KMS-11 (cell line): ENCODE measurements at regions not wholly inside any gene's neighbourhood (a gene's known extent, or its start where the extent isn't known, plus 50 kb on each side); places are given as distances from the start of the nearest gene placed in this dataset.

ENCODE experiments used
- H2AFZ ChIP-seq: fragments of 200-600 bp; sonication (generic); 2 replicates; pipeline ENCODE4 v1.6.1; 2016; ENCODE audit warnings: antibody characterized with exemption, mixed run types, low read depth
- H3K27ac ChIP-seq: fragments of 200-600 bp; sonication (generic); 2 replicates; pipeline ENCODE4 v1.6.1; 2016; ENCODE audit warnings: mild to moderate bottlenecking, mixed run types
- H3K27me3 ChIP-seq: fragments of 200-600 bp; sonication (generic); 2 replicates; pipeline ENCODE4 v1.6.1; 2017; ENCODE audit warnings: mild to moderate bottlenecking, low read depth, mixed run types, moderate library complexity; ENCODE audit not compliant: insufficient read depth
- H3K36me3 ChIP-seq: fragments of 200-600 bp; sonication (generic); 2 replicates; pipeline ENCODE4 v1.6.1; 2017; ENCODE audit warnings: mild to moderate bottlenecking, mixed run types; ENCODE audit not compliant: insufficient read depth
- H3K4me1 ChIP-seq: fragments of 200-600 bp; sonication (generic); 2 replicates; pipeline ENCODE4 v1.6.1; 2016; ENCODE audit warnings: mild to moderate bottlenecking, low read depth, mixed run types; ENCODE audit not compliant: poor library complexity, severe bottlenecking
- H3K4me2 ChIP-seq: fragments of 200-600 bp; sonication (generic); 2 replicates; pipeline ENCODE4 v1.7.0; 2016; ENCODE audit warnings: mild to moderate bottlenecking, mixed run types
- H3K4me3 ChIP-seq: fragments of 200-600 bp; sonication (generic); IDR thresholded peaks from 2 replicates; pipeline ENCODE4 v1.6.1; 2017; ENCODE audit warnings: low read depth, low read length, mixed read lengths; ENCODE audit not compliant: insufficient read depth
- H3K79me2 ChIP-seq: fragments of 200-600 bp; sonication (generic); 2 replicates; pipeline ENCODE4 v1.6.1; 2016; ENCODE audit warnings: low read depth, mixed run types; ENCODE audit not compliant: insufficient read depth
- H3K9ac ChIP-seq: fragments of 200-600 bp; sonication (generic); 2 replicates; pipeline ENCODE4 v1.6.1; 2016; ENCODE audit warnings: mild to moderate bottlenecking, mixed run types
- H4K20me1 ChIP-seq: fragments of 200-600 bp; sonication (generic); 2 replicates; pipeline ENCODE4 v1.6.1; 2016; ENCODE audit warnings: mild to moderate bottlenecking, mixed run types; ENCODE audit not compliant: insufficient read depth
- CTCF ChIP-seq: fragments of 200-600 bp; sonication (generic); conservative IDR thresholded peaks from 2 replicates; pipeline ENCODE4 v1.6.1; 2017; ENCODE audit warnings: low read depth, mild to moderate bottlenecking, antibody characterized with exemption, low read length, moderate library complexity, mixed read lengths

DNA sequence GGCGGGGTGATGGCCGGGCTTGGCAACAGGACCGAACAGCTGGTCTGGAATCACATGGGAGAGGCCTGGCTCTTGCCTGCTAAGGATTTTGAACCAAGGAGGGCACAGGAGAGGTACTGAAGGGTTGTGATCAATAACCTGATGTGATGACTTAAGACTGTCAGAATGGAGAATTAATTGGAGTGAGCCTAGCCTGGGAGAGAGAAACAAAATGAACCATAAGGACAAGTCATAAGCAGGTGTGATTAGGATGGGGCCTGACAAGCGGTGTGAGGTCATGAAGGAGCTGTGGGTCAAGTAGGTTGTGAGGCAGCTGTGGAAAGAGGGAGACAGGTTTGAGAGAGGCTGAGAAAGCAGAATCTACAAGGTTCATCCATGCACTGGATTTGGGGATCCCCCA lies 104.6 kb downstream of the MED10 start:
- Histone ChIP-seq H3K4me2 (no peak overlapping the region), H3K36me3 (no peaks in the 10 kb centered on the region), H3K9ac (no peak overlapping the region), H3K4me1 (peaks cover 17% of the 10 kb centered on the region), H3K27me3 (no peaks in the 10 kb centered on the region), H3K79me2 (no peaks in the 10 kb centered on the region), H2AFZ (no peak overlapping the region), H3K27ac (no peak overlapping the region), H3K4me3 (no peak overlapping the region), H4K20me1 (no peaks in the 10 kb centered on the region)
- no peak for TF ChIP-seq CTCF

DNA sequence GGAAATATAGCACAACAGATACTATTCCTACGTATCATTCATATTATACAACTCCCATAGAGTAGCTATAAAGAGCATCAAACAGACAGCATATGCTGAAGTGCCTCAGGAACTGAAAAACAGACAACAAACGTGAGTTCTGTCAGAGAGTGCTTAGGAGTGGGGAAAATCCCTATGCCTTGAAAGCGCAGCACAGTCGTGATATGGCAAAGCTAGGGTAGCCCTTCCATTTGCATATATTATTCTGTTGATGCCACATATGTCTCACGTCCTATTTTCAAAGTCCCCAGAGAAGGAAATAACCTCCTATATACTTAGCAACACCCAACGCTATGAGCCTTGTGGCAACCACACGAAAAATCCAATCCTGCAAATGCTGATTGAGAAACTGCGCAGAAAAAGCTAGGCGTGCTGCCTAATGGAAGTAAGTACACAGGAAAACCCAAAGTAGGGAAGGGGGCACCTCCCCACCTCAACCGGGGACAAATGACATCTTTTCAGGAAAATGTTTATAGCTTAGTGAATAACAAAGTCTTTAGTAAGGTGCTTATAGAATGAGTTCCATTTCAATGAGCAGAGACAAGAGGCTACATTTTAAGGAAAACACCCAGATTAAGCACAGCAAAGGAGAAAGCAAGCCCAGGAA lies 105.1 kb downstream of the MED10 start:
- no peaks in the 10 kb centered on the region for H3K36me3 ChIP-seq
- no peak overlapping the region for H3K4me3 ChIP-seq
- H3K27me3 ChIP-seq = no peaks in the 10 kb centered on the region
- H3K27ac ChIP-seq = no peak overlapping the region
- H3K79me2 ChIP-seq = no peaks in the 10 kb centered on the region
- no peak overlapping the region for H3K9ac ChIP-seq
- H3K4me1 ChIP-seq = peaks cover 17% of the 10 kb centered on the region
- H2AFZ ChIP-seq = no peak overlapping the region
- no peak overlapping the region for H3K4me2 ChIP-seq
- no peak for TF ChIP-seq CTCF
- no peaks in the 10 kb centered on the region for H4K20me1 ChIP-seq

GRCh38 chr5:6269925-6270324 lies 108.4 kb downstream of the MED10 start:
- H4K20me1 ChIP-seq = no peaks in the 10 kb centered on the region
- no peaks in the 10 kb centered on the region for H3K79me2 ChIP-seq
- H3K4me2 ChIP-seq = no peak overlapping the region
- H2AFZ ChIP-seq = no peak overlapping the region
- no peaks in the 10 kb centered on the region for H3K27me3 ChIP-seq
- no peaks in the 10 kb centered on the region for H3K36me3 ChIP-seq
- no peak overlapping the region for H3K9ac ChIP-seq
- H3K27ac ChIP-seq = no peak overlapping the region
- peaks cover 13% of the 10 kb centered on the region for H3K4me1 ChIP-seq
- no peak overlapping the region for H3K4me3 ChIP-seq
- no peak for TF ChIP-seq CTCF

DNA sequence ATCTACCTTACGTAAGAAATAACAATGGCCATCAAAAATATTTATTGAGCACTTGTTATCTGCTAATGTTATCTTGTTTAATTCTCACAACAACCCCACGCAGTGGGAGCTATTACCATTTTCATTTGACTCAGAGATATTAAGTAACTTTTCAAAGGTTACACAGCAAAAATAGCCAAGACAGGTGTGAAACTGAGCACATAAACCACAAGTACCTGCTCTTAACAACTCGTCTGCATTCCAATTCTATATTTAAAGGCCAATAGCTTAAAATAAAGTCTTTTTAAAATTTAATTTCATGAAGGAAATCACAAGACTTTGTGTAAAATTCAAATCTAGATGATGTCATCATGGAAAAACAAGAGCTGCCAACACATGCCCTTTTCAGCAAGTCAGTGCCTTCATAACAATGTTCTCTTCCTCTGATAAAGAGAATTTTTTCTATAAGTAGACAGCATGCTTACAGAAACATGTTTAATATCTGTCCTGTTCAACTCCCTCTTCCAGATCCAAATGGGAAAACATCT lies 111.6 kb downstream of the MED10 start:
- Histone ChIP-seq H3K36me3 (no peaks in the 10 kb centered on the region), H3K4me1 (peaks cover 4% of the 10 kb centered on the region), H3K79me2 (no peaks in the 10 kb centered on the region), H3K9ac (no peak overlapping the region), H2AFZ (no peak overlapping the region), H3K4me2 (no peak overlapping the region), H3K4me3 (no peak overlapping the region), H4K20me1 (no peaks in the 10 kb centered on the region), H3K27ac (no peak overlapping the region), H3K27me3 (no peaks in the 10 kb centered on the region)
- no peak for TF ChIP-seq CTCF
